CD4-positive, alpha-beta T cell (primary cell): ENCODE measurements at regions not wholly inside any gene's neighbourhood (a gene's known extent, or its start where the extent isn't known, plus 50 kb on each side); places are given as distances from the start of the nearest gene placed in this dataset.
"Not testable (repeated sequence)": the region's sequence is repeated elsewhere in the genome, so short reads cannot be mapped to it uniquely, and the experiment has no call there.

Experiments used
- ATAC-seq: fragments of 200-7000 bp; cut with Tn5 transposase; one replicate; pipeline ENCODE4 v1.10.0; 2022; ENCODE audit warnings: mild to moderate bottlenecking; ENCODE audit not compliant: poor library complexity
- CTCF ChIA-PET: fragments of 350-600 bp; sonication (Branson Sonifier 250); formaldehyde crosslinking; loops from one replicate; lab custom pipeline; 2021; ENCODE audit warnings: antibody characterized with exemption, inconsistent platforms; lab: Charles Lee
- POLR2A ChIA-PET: fragments of 350-600 bp; sonication (Branson Sonifier 250); formaldehyde crosslinking; loops from one replicate; lab custom pipeline; 2021; ENCODE audit warnings: antibody characterized with exemption, inconsistent platforms; lab: Charles Lee
- DNase-seq, 14 experiments: peaks; one replicate each; pipeline ENCODE4 v3.0.0-alpha.2; 2013 to 2020; ENCODE audit warnings: mixed read lengths in 2 of 14
- H3K27ac ChIP-seq, 2 donors: one replicate each; pipeline versions ENCODE4 v1.5.1 to v1.7.0; 2013; ENCODE audit warnings: low read length in 2 of 2, low read depth in 1 of 2, mild to moderate bottlenecking in 1 of 2
- H3K27me3 ChIP-seq, 2 experiments: 1 replicate in 1 of 2; 2 replicates in 1 of 2; pipeline versions ENCODE4 v1.6.1 to v1.7.0; 2013; ENCODE audit warnings: low read length in 2 of 2, control low read depth in 1 of 2, mild to moderate bottlenecking in 1 of 2, moderate library complexity in 1 of 2; ENCODE audit not compliant: insufficient read depth in 2 of 2, control insufficient read depth in 1 of 2
- H3K36me3 ChIP-seq: one replicate; pipeline ENCODE4 v1.6.1; 2013; ENCODE audit warnings: low read length, control low read depth; ENCODE audit not compliant: insufficient read depth
- H3K4me1 ChIP-seq: one replicate; pipeline ENCODE4 v1.6.1; 2013; ENCODE audit warnings: low read length, control low read depth; ENCODE audit not compliant: insufficient read depth
- H3K4me3 ChIP-seq: one replicate; pipeline ENCODE4 v1.5.1; 2013; ENCODE audit warnings: mild to moderate bottlenecking, low read length, moderate library complexity
- H3K9me3 ChIP-seq, 2 experiments: 1 replicate in 1 of 2; 2 replicates in 1 of 2; pipeline versions ENCODE4 v1.6.1 to v1.7.0; 2013; ENCODE audit warnings: low read length in 2 of 2, mild to moderate bottlenecking in 2 of 2, control low read depth in 1 of 2, moderate library complexity in 1 of 2; ENCODE audit not compliant: control insufficient read depth in 1 of 2, insufficient read depth in 1 of 2
- H3K27ac Mint-ChIP-seq: one replicate; pipeline ENCODE4 v1.8.0; 2020; ENCODE audit warnings: mixed read lengths
- H3K27me3 Mint-ChIP-seq: one replicate; pipeline ENCODE4 v1.8.0; 2021; ENCODE audit warnings: mixed read lengths
- H3K36me3 Mint-ChIP-seq: one replicate; pipeline ENCODE4 v1.8.0; 2021; ENCODE audit warnings: low read depth, mixed read lengths
- H3K4me1 Mint-ChIP-seq: one replicate; pipeline ENCODE4 v1.8.0; 2021; ENCODE audit warnings: low read depth, mixed read lengths
- H3K4me3 Mint-ChIP-seq: one replicate; pipeline ENCODE4 v1.8.0; 2020; ENCODE audit warnings: mild to moderate bottlenecking, mixed read lengths
- H3K9me3 Mint-ChIP-seq: one replicate; pipeline ENCODE4 v1.8.0; 2020; ENCODE audit warnings: mixed read lengths
- CTCF ChIP-seq: fragments of 200-600 bp; IDR thresholded peaks from one replicate; pipeline ENCODE4 v1.8.0; 2022; ENCODE audit warnings: antibody characterized with exemption, mild to moderate bottlenecking
- intact Hi-C, 2 experiments: fragments of 100-400 bp; cut with DNase I in 1 of 2; cut with micrococcal nuclease in 1 of 2; formaldehyde crosslinking; loops; one replicate each; pipeline versions ENCODE4 v1.15.1 to v1.9.0; 2023 to 2025; cut with DNase I, micrococcal nuclease

- no peaks in the 10 kb centered on the region for H3K9me3 ChIP-seq
- H3K36me3 Mint-ChIP-seq = no peaks in the 10 kb centered on the region
- no peak overlapping the region for H3K27ac ChIP-seq
- no peaks in the 10 kb centered on the region for H3K4me1 Mint-ChIP-seq
- no peaks in the 10 kb centered on the region for H3K27me3 ChIP-seq
- H3K4me1 ChIP-seq = no peaks in the 10 kb centered on the region
- CTCF ChIA-PET = no interaction called here
- H3K27me3 Mint-ChIP-seq = no peaks in the 10 kb centered on the region
- H3K36me3 ChIP-seq = no peaks in the 10 kb centered on the region
- H3K27ac Mint-ChIP-seq = no peak overlapping the region
- H3K4me3 ChIP-seq = no peak overlapping the region
- intact Hi-C loops = no loop called here
- no peak overlapping the region for H3K4me3 Mint-ChIP-seq
- no peaks in the 10 kb centered on the region for H3K9me3 Mint-ChIP-seq
- ATAC-seq (no peak), DNase-seq (no peak)
- TF ChIP-seq CTCF = no peak
- POLR2A ChIA-PET = no interaction called here
Measured at GRCh38 chr2:49754381-49754780, 600.1 kb upstream of the FSHR start.

- no peak for DNase-seq
- Histone ChIP-seq H3K9me3 (no peaks in the 10 kb centered on the region), H3K27ac (no peak overlapping the region), H3K36me3 (no peaks in the 10 kb centered on the region), H3K4me1 (no peaks in the 10 kb centered on the region), H3K4me3 (no peak overlapping the region), H3K27me3 (no peaks in the 10 kb centered on the region)
- intact Hi-C loops = no loop called here
- Mint-ChIP-seq H3K36me3 (no peaks in the 10 kb centered on the region), H3K4me1 (no peaks in the 10 kb centered on the region), H3K27me3 (no peaks in the 10 kb centered on the region), H3K4me3 (no peak overlapping the region), H3K27ac (no peak overlapping the region), H3K9me3 (no peaks in the 10 kb centered on the region)
- ChIA-PET POLR2A (no interaction called here), CTCF (no interaction called here)
- no peak for ATAC-seq
- no peak for TF ChIP-seq CTCF
Measured at GRCh38 chr2:49753344-49753985, 599.1 kb upstream of the FSHR start.

GRCh38 chr2:49737606-49738005 lies 583.3 kb upstream of the FSHR start:
- peaks cover 0 to 8% of the 10 kb centered on the region in 2 experiments for H3K9me3 ChIP-seq
- no peaks in the 10 kb centered on the region for H3K27me3 ChIP-seq
- H3K36me3 ChIP-seq = no peaks in the 10 kb centered on the region
- no peaks in the 10 kb centered on the region for H3K36me3 Mint-ChIP-seq
- H3K4me1 ChIP-seq = no peaks in the 10 kb centered on the region
- no peaks in the 10 kb centered on the region for H3K4me1 Mint-ChIP-seq
- POLR2A ChIA-PET = no interaction called here
- no peak overlapping the region for H3K4me3 Mint-ChIP-seq
- H3K9me3 Mint-ChIP-seq = peaks cover 5% of the 10 kb centered on the region
- H3K27ac ChIP-seq = no peak overlapping the region
- ATAC-seq = no peak
- H3K4me3 ChIP-seq = no peak overlapping the region
- intact Hi-C loops = no loop called here
- CTCF ChIA-PET = no interaction called here
- DNase-seq = no peak
- no peaks in the 10 kb centered on the region for H3K27me3 Mint-ChIP-seq
- no peak overlapping the region for H3K27ac Mint-ChIP-seq
- no peak for TF ChIP-seq CTCF

- DNase-seq, H3K4me1 ChIP-seq, CTCF ChIA-PET, H3K4me1 Mint-ChIP-seq, H3K36me3 Mint-ChIP-seq, intact Hi-C loops, H3K4me3 Mint-ChIP-seq, H3K27me3 Mint-ChIP-seq, H3K27me3 ChIP-seq, H3K9me3 ChIP-seq, H3K36me3 ChIP-seq, H3K4me3 ChIP-seq, H3K27ac ChIP-seq, POLR2A ChIA-PET, H3K27ac Mint-ChIP-seq, H3K9me3 Mint-ChIP-seq, ATAC-seq: not testable (repeated sequence)
Measured at GRCh38 chr2:49732924-49733323, 578.6 kb upstream of the FSHR start.
